GM19240 (cell line): ENCODE measurements at regions not wholly inside any gene's neighbourhood (a gene's known extent, or its start where the extent isn't known, plus 50 kb on each side); places are given as distances from the start of the nearest gene placed in this dataset.

Source experiments
- DNase-seq: peaks from one replicate; pipeline ENCODE4 v3.0.0; 2011; ENCODE audit warnings: low spot score; ENCODE audit not compliant: insufficient read length

- no peak for DNase-seq
These were observed 318.4 kb downstream of the NSG2 start for GRCh38 chr5:174363934-174364333.

- no peak for DNase-seq
These were observed 319.2 kb downstream of the NSG2 start for GRCh38 chr5:174364676-174365075.

GRCh38 chr5:174371600-174372094, 326.1 kb downstream of the NSG2 start:
- DNase-seq, result no peak

GRCh38 chr5:174374206-174374605, 328.7 kb downstream of the NSG2 start:
- no peak for DNase-seq

GRCh38 chr5:174376056-174376455, 330.6 kb downstream of the NSG2 start:
- no peak for DNase-seq

GRCh38 chr5:174376726-174377373, 331.3 kb downstream of the NSG2 start:
- DNase-seq, result no peak

- DNase-seq, result no peak
These were observed 332.8 kb downstream of the NSG2 start for GRCh38 chr5:174378121-174378874.

- DNase-seq, result no peak
These were observed 334.8 kb downstream of the NSG2 start for GRCh38 chr5:174380311-174380710.

- no peak for DNase-seq
These were observed 335.7 kb downstream of the NSG2 start for GRCh38 chr5:174381241-174381640.

- no peak for DNase-seq
These were observed 338.0 kb downstream of the NSG2 start for GRCh38 chr5:174383210-174384167.

GRCh38 chr5:174384509-174384947, 339.0 kb downstream of the NSG2 start:
- DNase-seq, result no peak

- DNase-seq, result no peak
These were observed 338.1 kb upstream of the MSX2 start for GRCh38 chr5:174386306-174386705.

- no peak for DNase-seq
These were observed 337.5 kb upstream of the MSX2 start for GRCh38 chr5:174386846-174387245.

GRCh38 chr5:174387448-174387847, 336.9 kb upstream of the MSX2 start:
- DNase-seq, result no peak

- no peak for DNase-seq
These were observed 331.5 kb upstream of the MSX2 start for GRCh38 chr5:174392892-174393291.

- DNase-seq, result no peak
These were observed 327.8 kb upstream of the MSX2 start for GRCh38 chr5:174396541-174396940.

- no peak for DNase-seq
These were observed 327.2 kb upstream of the MSX2 start for GRCh38 chr5:174397206-174397605.

- DNase-seq, result no peak
These were observed 326.2 kb upstream of the MSX2 start for GRCh38 chr5:174398171-174398570.

- no peak for DNase-seq
These were observed 325.0 kb upstream of the MSX2 start for GRCh38 chr5:174399411-174399810.

GRCh38 chr5:174400461-174400860, 323.9 kb upstream of the MSX2 start:
- no peak for DNase-seq

GRCh38 chr5:174401793-174402192, 322.6 kb upstream of the MSX2 start:
- DNase-seq, result no peak
